IMR-90 (cell line): ENCODE measurements at regions not wholly inside any gene's neighbourhood (a gene's known extent, or its start where the extent isn't known, plus 50 kb on each side); places are given as distances from the start of the nearest gene placed in this dataset.

ENCODE experiments used
- ATAC-seq: fragments of 200-7000 bp; cut with Tn5 transposase; 2 replicates; pipeline ENCODE4 v1.9.1; 2020; ENCODE audit warnings: low read depth, mild to moderate bottlenecking, moderate library complexity
- BruUV-seq: library from RNA; stranded (reverse); fragments of 400-500 nt; replicated peaks from 2 replicates; lab custom pipeline; 2021; lab: Mats Ljungman, UMichigan
- CTCF ChIA-PET: fragments of 300-600 bp; formaldehyde crosslinking; extraction: SDS; loops from one replicate; lab custom pipeline; 2021; ENCODE audit warnings: antibody characterized with exemption; lab: Yijun Ruan, JAX
- POLR2A ChIA-PET: fragments of 300-600 bp; sonication (Branson Sonifier 250); formaldehyde crosslinking; loops from one replicate; lab custom pipeline; 2022; ENCODE audit warnings: antibody characterized with exemption; ENCODE audit not compliant: unreplicated experiment; lab: Charles Lee
- DNase-seq: peaks from one replicate; pipeline ENCODE4 v3.0.0; 2013
- H2AFZ ChIP-seq: replicated peaks from 2 replicates; pipeline ENCODE3; 2013; ENCODE audit warnings: low read length, mild to moderate bottlenecking; ENCODE audit not compliant: poor library complexity
- H2AK5ac ChIP-seq: 2 replicates; pipeline ENCODE4 v1.6.1; 2013; ENCODE audit warnings: low read depth, low read length, inconsistent platforms
- H2AK9ac ChIP-seq: replicated peaks from 2 replicates; pipeline ENCODE3; 2013; ENCODE audit warnings: mild to moderate bottlenecking, low read depth, low read length, moderate library complexity; ENCODE audit not compliant: poor library complexity
- H2BK120ac ChIP-seq: 2 replicates; pipeline ENCODE4 v1.6.1; 2013; ENCODE audit warnings: low read depth, low read length, inconsistent platforms
- H2BK15ac ChIP-seq: 3 replicates; pipeline ENCODE4 v1.6.1; 2013; ENCODE audit warnings: low read depth, low read length, inconsistent platforms
- H2BK20ac ChIP-seq: 2 replicates; pipeline ENCODE4 v1.6.1; 2013; ENCODE audit warnings: low read depth, mild to moderate bottlenecking, inconsistent platforms, low read length, moderate library complexity
- H2BK5ac ChIP-seq: 2 replicates; pipeline ENCODE4 v1.6.1; 2013; ENCODE audit warnings: mild to moderate bottlenecking, low read depth, low read length, inconsistent platforms; ENCODE audit not compliant: poor library complexity, severe bottlenecking
- H3K14ac ChIP-seq: replicated peaks from 2 replicates; pipeline ENCODE4 v1.6.1; 2013; ENCODE audit warnings: low read depth, low read length, inconsistent platforms
- H3K18ac ChIP-seq: 2 replicates; pipeline ENCODE4 v1.6.1; 2013; ENCODE audit warnings: low read depth, low read length, control low read depth
- H3K23ac ChIP-seq: 2 replicates; pipeline ENCODE4 v1.6.1; 2013; ENCODE audit warnings: low read depth, low read length, inconsistent platforms
- H3K27ac ChIP-seq: 2 replicates; pipeline ENCODE4 v1.5.1; 2013; ENCODE audit warnings: mild to moderate bottlenecking, control low read depth, low read length; ENCODE audit not compliant: insufficient read depth
- H3K27me3 ChIP-seq: 2 replicates; pipeline ENCODE4 v1.6.1; 2013; ENCODE audit warnings: low read length; ENCODE audit not compliant: control insufficient read depth, insufficient read depth
- H3K36me3 ChIP-seq: 2 replicates; pipeline ENCODE4 v1.6.1; 2013; ENCODE audit warnings: low read length, mixed read lengths; ENCODE audit not compliant: control insufficient read depth, insufficient read depth
- H3K4ac ChIP-seq: 2 replicates; pipeline ENCODE4 v1.6.1; 2013; ENCODE audit warnings: low read depth, low read length, inconsistent platforms
- H3K4me1 ChIP-seq: 2 replicates; pipeline ENCODE4 v1.6.1; 2013; ENCODE audit warnings: low read length, mixed read lengths; ENCODE audit not compliant: control insufficient read depth, insufficient read depth
- H3K4me2 ChIP-seq: 2 replicates; pipeline ENCODE4 v1.6.1; 2013; ENCODE audit warnings: low read depth, mild to moderate bottlenecking, control low read depth, low read length, moderate library complexity
- H3K4me3 ChIP-seq: 2 replicates; pipeline ENCODE4 v1.5.1; 2013; ENCODE audit warnings: low read depth, mild to moderate bottlenecking, control low read depth, low read length, moderate library complexity; ENCODE audit not compliant: insufficient read depth
- H3K56ac ChIP-seq: 2 replicates; pipeline ENCODE4 v1.6.1; 2013; ENCODE audit warnings: low read length, inconsistent platforms; ENCODE audit not compliant: insufficient read depth; ENCODE audit errors: extremely low read depth
- H3K79me1 ChIP-seq, 2 experiments: 2 replicates each; pipeline ENCODE4 v1.6.1; 2013; ENCODE audit warnings: low read length in 2 of 2, inconsistent platforms in 1 of 2, low read depth in 1 of 2
- H3K9ac ChIP-seq: 2 replicates; pipeline ENCODE4 v1.6.1; 2013; ENCODE audit warnings: low read depth, low read length, control low read depth
- H3K9me1 ChIP-seq: 2 replicates; pipeline ENCODE4 v1.6.1; 2013; ENCODE audit warnings: low read length, inconsistent platforms; ENCODE audit not compliant: insufficient read depth
- H3K9me3 ChIP-seq: 2 replicates; pipeline ENCODE4 v1.6.1; 2013; ENCODE audit warnings: low read length; ENCODE audit not compliant: control insufficient read depth, insufficient read depth
- H4K20me1 ChIP-seq: 2 replicates; pipeline ENCODE4 v1.6.1; 2013; ENCODE audit warnings: low read length, inconsistent platforms; ENCODE audit not compliant: insufficient read depth
- H4K5ac ChIP-seq: 2 replicates; pipeline ENCODE4 v1.6.1; 2013; ENCODE audit warnings: mild to moderate bottlenecking, low read depth, low read length, control low read depth
- H4K8ac ChIP-seq, 2 experiments: 2 replicates each; pipeline ENCODE4 v1.6.1; 2013; ENCODE audit warnings: low read depth in 2 of 2, low read length in 2 of 2, control low read depth in 1 of 2, inconsistent platforms in 1 of 2
- H4K91ac ChIP-seq: 2 replicates; pipeline ENCODE4 v1.6.1; 2013; ENCODE audit warnings: low read depth, low read length, inconsistent platforms; ENCODE audit not compliant: insufficient read depth
- FOS ChIP-seq: fragments of 150-350 bp; IDR thresholded peaks from 2 replicates; pipeline ENCODE4 v1.6.1; 2016; ENCODE audit warnings: low read depth, low read length
- MAZ ChIP-seq: IDR thresholded peaks from 2 replicates; pipeline ENCODE4 v1.6.1; 2012; ENCODE audit warnings: low read depth, mild to moderate bottlenecking, low read length, improper control_type of control experiment, moderate library complexity, borderline replicate concordance
- RAD21 ChIP-seq: IDR thresholded peaks from 2 replicates; pipeline ENCODE4 v1.6.1; 2012; ENCODE audit warnings: low read length, improper control_type of control experiment
- SMC3 ChIP-seq: fragments of 150-350 bp; IDR thresholded peaks from 2 replicates; pipeline ENCODE4 v1.6.1; 2016; ENCODE audit warnings: low read depth, mild to moderate bottlenecking, antibody characterized with exemption, low read length, moderate library complexity
- WGBS, 2 experiments: methylation state at CpG; one replicate each; pipeline versions ENCODE4 v1.1.5 to v1.1.7; 2013; ENCODE audit warnings: missing lambda C conversion rate in 2 of 2; ENCODE audit not compliant: insufficient read length in 1 of 2; ENCODE audit errors: extremely low coverage in 2 of 2; 5-methylcytosine and 5-hydroxymethylcytosine counted together
- dilution Hi-C: fragments of 300-500 bp; cut with HindIII; formaldehyde crosslinking; loops from one replicate; pipeline ENCODE4 v1.14.3; 2018; ENCODE audit warnings: low sequenced_read_pairs; ENCODE audit not compliant: unreplicated experiment
- in situ Hi-C: fragments of 300-500 bp; cut with MboI; formaldehyde crosslinking; loops from 3 replicates; pipeline ENCODE4 v1.14.3; 2019; ENCODE audit warnings: low sequenced_read_pairs, inconsistent platforms, mixed read lengths
- intact Hi-C: fragments of 100-400 bp; cut with micrococcal nuclease; formaldehyde crosslinking; loops from 2 replicates; pipeline ENCODE4 v1.10.0; 2022

DNA sequence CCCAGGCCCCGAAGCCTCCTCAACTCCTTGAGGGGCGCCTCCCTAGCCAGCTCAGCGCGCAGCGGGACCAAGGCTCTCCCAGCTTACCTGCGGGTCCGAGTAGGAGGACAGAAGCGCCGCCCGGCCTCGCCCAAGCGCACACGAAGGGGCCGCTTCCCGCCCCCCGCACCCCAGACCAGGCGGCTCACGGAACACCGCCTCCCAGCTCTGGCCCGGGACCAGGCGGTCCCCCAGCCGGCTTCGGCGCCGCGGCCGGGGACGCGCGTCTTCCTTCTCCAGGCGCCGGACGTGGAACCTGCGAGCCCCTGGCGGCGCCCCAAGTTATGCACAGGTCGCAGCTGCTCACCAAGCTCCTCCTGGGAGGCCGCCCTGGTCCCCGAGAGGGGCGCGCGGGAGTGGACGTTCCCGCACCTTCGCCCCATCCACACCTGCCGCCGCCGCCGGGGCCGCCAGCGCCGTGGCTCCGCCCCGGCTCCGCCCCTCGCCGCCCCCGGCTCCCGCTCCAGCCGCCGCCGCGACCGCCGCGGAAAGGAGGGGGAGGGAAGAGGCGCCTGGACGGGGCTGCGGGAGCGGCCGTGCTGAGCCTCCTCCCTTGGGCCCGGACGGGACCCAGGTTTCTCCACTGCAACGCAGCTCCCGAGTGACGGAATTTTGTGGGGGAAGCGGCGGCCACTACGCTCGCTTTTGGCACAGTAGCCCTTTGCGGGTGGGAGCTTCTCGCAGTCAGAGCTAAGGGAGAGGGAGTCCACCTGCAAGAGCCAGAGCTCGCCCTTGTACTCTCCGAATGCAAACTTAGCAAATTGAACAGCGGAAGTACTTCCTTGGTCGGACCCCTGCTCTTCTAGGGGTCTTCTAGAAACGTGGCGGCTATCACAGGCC lies 77.5 kb upstream of the IFNE start:
- Histone ChIP-seq H3K79me1 (peaks cover 0 to 13% of the 10 kb centered on the region in 2 experiments; a peak in 2 of 4 replicates), H3K9me1 (0 out of 2 replicates have a peak, but pooled peaks cover 2% of the 10 kb centered on the region), H2AK9ac (peak overlapping the region; percentile 90), H3K4me3 (peak overlapping the region; percentile 98), H3K4me1 (peaks cover 9% of the 10 kb centered on the region), H4K20me1 (no peaks in the 10 kb centered on the region), H2AK5ac (peak overlapping the region; percentile 72), H2BK120ac (peak overlapping the region; percentile 94), H3K18ac (peak overlapping the region; percentile 56), H2AFZ (peak overlapping the region; percentile 99), H2BK15ac (peak overlapping the region; percentile 49; the same call in 2 of the 3 replicates), H4K8ac (peak overlapping the region; percentile 52 to 97), H3K14ac (peak overlapping the region; percentile 98), H3K27me3 (no peaks in the 10 kb centered on the region), H4K5ac (peak overlapping the region; percentile 90), H3K36me3 (no peaks in the 10 kb centered on the region), H3K9me3 (no peaks in the 10 kb centered on the region), H3K23ac (peak overlapping the region; percentile 100), H3K27ac (peak overlapping the region; percentile 94), H3K56ac (peak overlapping the region; percentile 94), H3K4ac (peak overlapping the region; percentile 89), H3K4me2 (peak overlapping the region; percentile 99), H3K9ac (peak overlapping the region; percentile 88), H2BK20ac (peak overlapping the region; percentile 93), H4K91ac (peak overlapping the region; percentile 79), H2BK5ac (peak overlapping the region; percentile 90)
- dilution Hi-C loops, result loop anchor here (25.0 kb wide), 1 partner anchor 228 kb away; no protein-coding TSS in a partner anchor
- ATAC-seq (peak; percentile 91), DNase-seq (peak; percentile 55)
- WGBS, 2 experiments, result 5% methylated on average over 39 of the region's 88 CpGs; no CpG with 5 or more reads in 1 of the 2 experiments
- BruUV-seq, result no TSS peak
- no peak for TF ChIP-seq FOS
- TF ChIP-seq MAZ, result peak; percentile 27; the same call in 1 of the 2 replicates
- TF ChIP-seq RAD21, result peak; percentile 31
- peak; percentile 14; the same call in 1 of the 2 replicates for TF ChIP-seq SMC3
- in situ Hi-C loops, result loop anchor here (5.0 kb wide), 1 partner anchor 128 kb away; no protein-coding TSS in a partner anchor
- intact Hi-C loops, result loop anchor here (2.0 to 10.0 kb wide), 7 partner anchors 15 to 435 kb away; partner anchors contain the start of genes CDKN2A, CDKN2B-AS1 and KLHL9
- ChIA-PET POLR2A (no interaction called here), CTCF (interaction anchor here (0.7 to 2.0 kb wide), 2 partner anchors 46 to 94 kb away, joined by 3 to 4 read pairs; no protein-coding TSS in a partner anchor)
